ENCODE measurements at regions not wholly inside any gene's neighbourhood (a gene's known extent, or its start where the extent isn't known, plus 50 kb on each side); places are given as distances from the start of the nearest gene placed in this dataset.

DNA sequence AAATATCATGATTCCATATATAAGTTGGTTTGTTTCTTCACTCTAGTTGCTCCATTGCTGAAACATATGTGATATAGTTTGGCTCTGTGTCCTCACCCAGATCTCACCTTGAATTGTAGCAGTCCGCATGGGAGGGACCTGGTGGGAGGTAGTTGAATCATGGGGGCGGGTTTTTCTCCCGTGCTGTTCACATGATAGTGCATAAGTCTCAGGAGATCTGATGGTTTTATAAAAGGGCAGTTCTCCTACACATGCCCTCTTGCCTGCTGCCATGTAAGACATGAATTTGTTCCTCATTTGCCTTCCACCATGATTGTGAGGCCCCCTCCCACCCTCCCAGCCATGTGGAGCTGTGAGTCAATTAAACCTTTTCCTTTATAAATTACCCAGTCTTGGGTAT is 915.5 kb downstream of the KCNJ2 start:
- H3K27me3 ChIP-seq, result no peaks in the 10 kb centered on the region
- TF ChIP-seq POLR2A (IDR thresholded peaks at IDR 0.05) (no peak), EP300 (IDR thresholded peaks at IDR 0.05) (no peak), POLR2AphosphoS5 (IDR thresholded peaks at IDR 0.05) (no peak)
- TF ChIP-seq, protein P1, sequence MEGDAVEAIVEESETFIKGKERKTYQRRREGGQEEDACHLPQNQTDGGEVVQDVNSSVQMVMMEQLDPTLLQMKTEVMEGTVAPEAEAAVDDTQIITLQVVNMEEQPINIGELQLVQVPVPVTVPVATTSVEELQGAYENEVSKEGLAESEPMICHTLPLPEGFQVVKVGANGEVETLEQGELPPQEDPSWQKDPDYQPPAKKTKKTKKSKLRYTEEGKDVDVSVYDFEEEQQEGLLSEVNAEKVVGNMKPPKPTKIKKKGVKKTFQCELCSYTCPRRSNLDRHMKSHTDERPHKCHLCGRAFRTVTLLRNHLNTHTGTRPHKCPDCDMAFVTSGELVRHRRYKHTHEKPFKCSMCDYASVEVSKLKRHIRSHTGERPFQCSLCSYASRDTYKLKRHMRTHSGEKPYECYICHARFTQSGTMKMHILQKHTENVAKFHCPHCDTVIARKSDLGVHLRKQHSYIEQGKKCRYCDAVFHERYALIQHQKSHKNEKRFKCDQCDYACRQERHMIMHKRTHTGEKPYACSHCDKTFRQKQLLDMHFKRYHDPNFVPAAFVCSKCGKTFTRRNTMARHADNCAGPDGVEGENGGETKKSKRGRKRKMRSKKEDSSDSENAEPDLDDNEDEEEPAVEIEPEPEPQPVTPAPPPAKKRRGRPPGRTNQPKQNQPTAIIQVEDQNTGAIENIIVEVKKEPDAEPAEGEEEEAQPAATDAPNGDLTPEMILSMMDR (IDR thresholded peaks at IDR 0.05), result no peak
- no peak overlapping the region for H3K27ac ChIP-seq
- no peak overlapping the region for H3K4me3 ChIP-seq
- no peaks in the 10 kb centered on the region for H3K36me3 ChIP-seq
- WGBS, result 97% methylated on average over 3 of the region's 3 CpGs
- no peak for DNase-seq (ENCODE audit: low spot score in 2 of 2)
- no peaks in the 10 kb centered on the region for H3K4me1 ChIP-seq
- H3K9me3 ChIP-seq, result no peaks in the 10 kb centered on the region

DNA sequence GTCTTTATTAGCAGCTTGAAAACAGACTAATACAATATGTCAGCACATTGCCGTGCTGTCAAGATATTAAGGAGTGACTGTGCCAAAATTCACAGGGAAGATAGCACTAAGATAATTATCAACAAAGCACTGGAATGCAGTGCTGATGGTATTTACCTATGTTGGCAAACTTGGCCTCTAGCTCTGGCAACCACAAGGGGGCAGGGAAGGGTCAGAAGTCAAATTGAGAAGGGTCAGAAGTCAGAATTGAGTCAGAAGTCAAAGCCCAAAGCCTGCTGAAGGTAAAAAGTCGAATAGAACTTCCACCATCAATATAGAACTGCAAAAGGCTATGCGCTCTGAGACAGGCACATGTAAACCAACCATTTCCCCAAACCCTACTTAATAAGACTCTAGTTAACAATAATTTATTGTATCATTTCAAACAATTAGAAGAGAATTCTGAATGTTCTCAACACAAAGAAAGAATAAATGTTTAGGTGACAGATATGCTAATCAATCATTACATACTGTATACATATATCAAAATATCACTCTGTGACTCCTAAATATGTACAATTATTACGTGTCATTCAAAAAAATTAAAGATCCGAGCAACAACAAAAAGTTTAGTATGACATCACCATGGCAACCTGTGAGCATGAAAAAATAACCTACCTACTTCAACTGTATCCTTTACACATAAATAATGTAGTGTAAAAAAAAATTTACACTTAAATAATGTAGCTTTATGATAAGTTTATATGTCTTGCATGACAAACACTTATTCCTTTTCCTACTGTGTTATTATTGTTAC is 916.1 kb downstream of the KCNJ2 start:
- WGBS, result 46% methylated on average over 5 of the region's 5 CpGs
- Histone ChIP-seq H3K4me3 (no peak overlapping the region), H3K27ac (no peak overlapping the region), H3K27me3 (no peaks in the 10 kb centered on the region), H3K9me3 (no peaks in the 10 kb centered on the region), H3K36me3 (no peaks in the 10 kb centered on the region), H3K4me1 (no peaks in the 10 kb centered on the region)
- no peak for TF ChIP-seq EP300 (IDR thresholded peaks at IDR 0.05)
- TF ChIP-seq, protein P1 (IDR thresholded peaks at IDR 0.05), result no peak
- no peak for TF ChIP-seq POLR2A (IDR thresholded peaks at IDR 0.05)
- no peak for TF ChIP-seq POLR2AphosphoS5 (IDR thresholded peaks at IDR 0.05)
- DNase-seq (ENCODE audit: low spot score in 2 of 2), result no peak

DNA sequence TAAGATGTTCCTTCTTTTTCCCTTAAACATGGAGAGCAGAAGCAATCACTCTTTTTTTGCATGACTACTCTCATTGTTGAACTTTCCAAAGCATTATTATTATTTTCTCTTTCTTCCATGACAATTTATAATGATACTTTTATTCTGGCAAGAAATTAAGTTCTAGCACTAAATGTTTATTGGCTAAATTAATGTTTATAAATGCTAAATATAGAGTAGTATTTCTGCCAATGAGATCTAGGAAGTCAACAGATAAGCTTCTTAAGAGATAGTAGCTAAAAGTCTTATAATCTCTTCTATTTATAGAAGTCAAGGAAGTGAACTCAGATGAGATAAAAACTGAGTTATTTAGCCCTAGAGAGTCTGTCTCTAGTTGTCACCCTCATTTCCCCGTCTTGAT is 920.1 kb downstream of the KCNJ2 start:
- 25% methylated on average over 1 of the region's 1 CpG for WGBS
- H3K4me3 ChIP-seq, result no peak overlapping the region

DNA sequence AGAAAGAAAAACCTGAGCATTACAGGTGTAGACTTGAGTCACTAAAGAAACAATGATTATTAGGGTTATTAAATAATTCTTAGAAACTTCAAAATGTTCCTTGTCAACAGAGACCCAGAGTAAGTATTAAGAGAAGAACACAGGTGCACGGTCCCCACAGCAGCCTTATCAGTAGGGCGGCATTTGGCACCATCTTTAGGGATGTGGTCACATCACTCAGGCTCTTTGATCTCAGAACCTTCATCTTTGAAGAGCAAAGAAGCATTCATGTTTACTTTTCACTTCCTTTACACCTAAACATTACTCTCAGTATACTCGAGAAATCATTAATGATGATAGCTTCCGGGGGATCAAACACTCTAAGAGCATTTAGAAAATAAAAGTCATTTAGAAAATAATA is 928.7 kb downstream of the KCNJ2 start:
- Histone ChIP-seq H3K4me1 (peaks cover 11% of the 10 kb centered on the region), H3K4me3 (no peak overlapping the region), H3K27me3 (no peaks in the 10 kb centered on the region), H3K36me3 (no peaks in the 10 kb centered on the region), H3K27ac (no peak overlapping the region), H3K9me3 (no peaks in the 10 kb centered on the region)
- no peak for DNase-seq (ENCODE audit: low spot score in 2 of 2)
- WGBS, result 53% methylated on average over 4 of the region's 4 CpGs
- TF ChIP-seq, protein P1 (IDR thresholded peaks at IDR 0.05), result no peak
- TF ChIP-seq EP300 (IDR thresholded peaks at IDR 0.05) (no peak), POLR2AphosphoS5 (IDR thresholded peaks at IDR 0.05) (no peak), POLR2A (IDR thresholded peaks at IDR 0.05) (no peak)

More for the DNA sequence above, 920.1 kb downstream of the KCNJ2 start:
- DNase-seq (ENCODE audit: low spot score in 2 of 2), result no peak
- Histone ChIP-seq H3K27ac (no peak overlapping the region), H3K27me3 (no peaks in the 10 kb centered on the region), H3K9me3 (no peaks in the 10 kb centered on the region), H3K4me1 (no peaks in the 10 kb centered on the region), H3K36me3 (no peaks in the 10 kb centered on the region)
- TF ChIP-seq EP300 (IDR thresholded peaks at IDR 0.05) (no peak), POLR2AphosphoS5 (IDR thresholded peaks at IDR 0.05) (no peak), POLR2A (IDR thresholded peaks at IDR 0.05) (no peak)
- TF ChIP-seq, protein P1 (IDR thresholded peaks at IDR 0.05), result no peak

DNA sequence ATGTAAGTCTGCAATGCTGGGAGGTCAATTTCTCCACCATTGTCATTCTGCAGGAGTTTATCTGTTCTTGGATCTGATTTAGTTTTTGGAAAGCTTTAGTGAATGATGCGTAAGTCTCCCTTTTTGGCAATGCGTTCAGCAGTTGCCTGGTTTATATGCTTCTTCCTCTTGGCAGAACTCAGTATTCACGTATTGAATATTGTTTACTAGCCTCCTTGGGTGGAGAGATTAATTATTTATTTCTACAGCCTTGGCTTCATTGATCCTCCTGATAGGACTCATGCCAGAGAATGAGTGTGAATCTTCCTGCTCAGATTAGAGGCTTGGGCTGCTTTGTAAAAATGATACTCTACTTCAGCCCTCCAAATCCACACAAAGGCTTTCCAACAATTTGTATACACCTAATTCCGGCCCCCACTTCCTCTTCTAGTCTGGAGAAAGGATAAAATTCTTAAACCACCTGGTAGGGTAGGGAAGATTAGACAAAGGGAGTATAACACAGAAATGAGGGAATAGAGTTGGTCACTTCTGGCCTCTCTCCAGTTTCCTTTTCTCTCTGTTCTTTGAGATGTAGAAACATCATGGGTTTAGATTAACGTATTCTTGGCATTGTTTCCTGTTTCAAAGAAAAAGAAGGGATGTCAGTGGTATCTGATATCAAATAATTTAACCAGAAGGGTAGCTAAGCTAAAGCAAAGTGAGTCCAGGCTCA is 929.8 kb downstream of the KCNJ2 start:
- WGBS, result 32% methylated on average over 5 of the region's 5 CpGs
- Histone ChIP-seq H3K27ac (no peak overlapping the region), H3K4me3 (no peak overlapping the region), H3K36me3 (no peaks in the 10 kb centered on the region), H3K4me1 (peaks cover 11% of the 10 kb centered on the region), H3K9me3 (no peaks in the 10 kb centered on the region), H3K27me3 (no peaks in the 10 kb centered on the region)
- DNase-seq (ENCODE audit: low spot score in 2 of 2), result no peak
- TF ChIP-seq EP300 (IDR thresholded peaks at IDR 0.05) (no peak), POLR2A (IDR thresholded peaks at IDR 0.05) (no peak), POLR2AphosphoS5 (IDR thresholded peaks at IDR 0.05) (no peak)
- TF ChIP-seq, protein P1 (IDR thresholded peaks at IDR 0.05), result no peak
